H1 (cell line): ENCODE measurements at regions not wholly inside any gene's neighbourhood (a gene's known extent, or its start where the extent isn't known, plus 50 kb on each side); places are given as distances from the start of the nearest gene placed in this dataset.

Experiments
- CTCF ChIA-PET: fragments of 300-600 bp; sonication (Branson Sonifier 250); formaldehyde crosslinking; loops from one replicate; lab custom pipeline; 2021; ENCODE audit not compliant: partially characterized antibody; lab: Charles Lee
- POLR2A ChIA-PET: fragments of 300-600 bp; sonication (Branson Sonifier 250); formaldehyde crosslinking; loops from one replicate; lab custom pipeline; 2021; ENCODE audit warnings: inconsistent platforms; ENCODE audit not compliant: partially characterized antibody; lab: Charles Lee
- DNase-seq, 2 experiments: peaks; one replicate each; pipeline versions ENCODE4 v3.0.0 to v3.0.0-alpha.2; 2010 to 2022; ENCODE audit warnings: low spot score in 2 of 2, low read depth in 1 of 2, mixed read lengths in 1 of 2
- FAIRE-seq: peaks from 2 replicates; lab custom pipeline; 2011; peaks lifted over from hg19 to GRCh38; lab: Jason Lieb, UNC
- H2AFZ ChIP-seq: 2 replicates; pipeline ENCODE4 v1.8.1; 2012; ENCODE audit warnings: low read length, inconsistent platforms
- H2AK5ac ChIP-seq: 2 replicates; pipeline ENCODE4 v1.6.1; 2013; ENCODE audit warnings: low read depth, low read length
- H2BK120ac ChIP-seq: replicated peaks from 2 replicates; pipeline ENCODE3; 2013; ENCODE audit warnings: low read depth, low read length, inconsistent platforms
- H2BK12ac ChIP-seq: 2 replicates; pipeline ENCODE4 v1.6.1; 2013; ENCODE audit warnings: low read depth, low read length
- H2BK15ac ChIP-seq: 2 replicates; pipeline ENCODE4 v1.6.1; 2013; ENCODE audit warnings: low read length
- H2BK20ac ChIP-seq: 2 replicates; pipeline ENCODE4 v1.6.1; 2013; ENCODE audit warnings: low read length
- H2BK5ac ChIP-seq: 2 replicates; pipeline ENCODE4 v1.6.1; 2013; ENCODE audit warnings: low read depth, low read length
- H3K14ac ChIP-seq: 2 replicates; pipeline ENCODE4 v1.6.1; 2013; ENCODE audit warnings: inconsistent platforms; ENCODE audit not compliant: insufficient read length
- H3K18ac ChIP-seq: 2 replicates; pipeline ENCODE4 v1.6.1; 2013; ENCODE audit warnings: low read length; ENCODE audit errors: extremely low read depth
- H3K23ac ChIP-seq: 2 replicates; pipeline ENCODE4 v1.6.1; 2013; ENCODE audit warnings: inconsistent platforms; ENCODE audit not compliant: insufficient read length
- H3K23me2 ChIP-seq: 2 replicates; pipeline ENCODE4 v1.6.1; 2013; ENCODE audit warnings: low read depth, low read length
- H3K27ac ChIP-seq: 2 replicates; pipeline ENCODE4 v1.6.1; 2011; ENCODE audit warnings: low read depth, low read length, inconsistent platforms
- H3K27me3 ChIP-seq, 4 experiments: replicated peaks in 1 of 4; 1 replicate in 1 of 4; 2 replicates in 3 of 4; pipeline versions ENCODE4 v1.6.1 to v1.8.1; 2011 to 2013; ENCODE audit warnings: low read length in 3 of 4, mild to moderate bottlenecking in 3 of 4, inconsistent platforms in 2 of 4, mixed read lengths in 2 of 4, moderate library complexity in 1 of 4; ENCODE audit not compliant: control insufficient read depth in 3 of 4, insufficient read depth in 3 of 4; ENCODE audit errors: extremely low read depth in 1 of 4
- H3K36me3 ChIP-seq, 4 experiments: 2 replicates each; pipeline versions ENCODE4 v1.6.1 to v1.8.1; 2011 to 2013; ENCODE audit warnings: mild to moderate bottlenecking in 4 of 4, low read length in 3 of 4, moderate library complexity in 2 of 4, control low read depth in 1 of 4, inconsistent platforms in 1 of 4; ENCODE audit not compliant: insufficient read depth in 4 of 4, control insufficient read depth in 2 of 4
- H3K4ac ChIP-seq: replicated peaks from 2 replicates; pipeline ENCODE3; 2013; ENCODE audit warnings: low read length, low read depth, mixed read lengths, inconsistent platforms; ENCODE audit not compliant: insufficient read length
- H3K4me1 ChIP-seq, 4 experiments: replicated peaks in 1 of 4; 1 replicate in 1 of 4; 2 replicates in 3 of 4; pipeline versions ENCODE4 v1.6.1 to v1.8.1; 2011 to 2013; ENCODE audit warnings: low read length in 3 of 4, inconsistent platforms in 2 of 4, mixed read lengths in 1 of 4; ENCODE audit not compliant: insufficient read depth in 4 of 4, control insufficient read depth in 3 of 4
- H3K4me2 ChIP-seq, 2 experiments: 2 replicates each; pipeline versions ENCODE4 v1.6.1 to v1.8.1; 2011 to 2013; ENCODE audit warnings: low read depth in 2 of 2, low read length in 2 of 2, control low read depth in 1 of 2, inconsistent platforms in 1 of 2, mild to moderate bottlenecking in 1 of 2; ENCODE audit not compliant: insufficient read depth in 1 of 2
- H3K4me3 ChIP-seq, 4 experiments: fragments of 200-600, 300-600 bp in 1 of 4; sonication (generic), shearing (Covaris generic), sonication (Bioruptor Twin) in 1 of 4; 2 replicates each; pipeline versions ENCODE4 v1.5.1 to v1.8.1; 2011 to 2016; ENCODE audit warnings: low read length in 4 of 4, low read depth in 3 of 4, control low read depth in 2 of 4, inconsistent platforms in 2 of 4, mild to moderate bottlenecking in 2 of 4, mixed read lengths in 1 of 4, moderate library complexity in 1 of 4; ENCODE audit not compliant: insufficient read depth in 2 of 4; ENCODE audit errors: extremely low read depth in 1 of 4
- H3K56ac ChIP-seq: replicated peaks from 2 replicates; pipeline ENCODE3; 2013; ENCODE audit warnings: low read depth, mild to moderate bottlenecking, mixed read lengths, low read length, inconsistent platforms; ENCODE audit not compliant: insufficient read length
- H3K79me1 ChIP-seq: 2 replicates; pipeline ENCODE4 v1.6.1; 2013; ENCODE audit warnings: low read depth, low read length, control low read depth
- H3K79me2 ChIP-seq, 2 experiments: 2 replicates each; pipeline versions ENCODE4 v1.6.1 to v1.8.1; 2012 to 2013; ENCODE audit warnings: low read length in 2 of 2, mild to moderate bottlenecking in 2 of 2, inconsistent platforms in 1 of 2; ENCODE audit not compliant: insufficient read depth in 2 of 2, control insufficient read depth in 1 of 2
- H3K9ac ChIP-seq, 4 experiments: replicated peaks in 1 of 4; 1 replicate in 1 of 4; 2 replicates in 3 of 4; pipeline versions ENCODE4 v1.6.1 to v1.8.1; 2011 to 2013; ENCODE audit warnings: low read depth in 3 of 4, low read length in 3 of 4, control low read depth in 2 of 4, mild to moderate bottlenecking in 2 of 4, moderate library complexity in 2 of 4, inconsistent platforms in 1 of 4; ENCODE audit errors: extremely low read depth in 1 of 4
- H3K9me3 ChIP-seq, 2 experiments: 2 replicates each; pipeline versions ENCODE4 v1.6.1 to v1.8.1; 2012 to 2013; ENCODE audit warnings: mild to moderate bottlenecking in 2 of 2, moderate library complexity in 2 of 2, control low read depth in 1 of 2, inconsistent platforms in 1 of 2, low read depth in 1 of 2, low read length in 1 of 2, mixed read lengths in 1 of 2; ENCODE audit not compliant: insufficient read depth in 2 of 2
- H4K20me1 ChIP-seq, 2 experiments: replicated peaks in 1 of 2; 2 replicates each; pipeline versions ENCODE3 to v1.8.1; 2011 to 2013; ENCODE audit warnings: inconsistent platforms in 2 of 2, low read length in 2 of 2, mild to moderate bottlenecking in 1 of 2; ENCODE audit not compliant: insufficient read depth in 2 of 2, control insufficient read depth in 1 of 2
- H4K5ac ChIP-seq: 2 replicates; pipeline ENCODE4 v1.6.1; 2013; ENCODE audit warnings: low read length, low read depth, mixed read lengths, inconsistent platforms; ENCODE audit not compliant: insufficient read length
- H4K8ac ChIP-seq: 2 replicates; pipeline ENCODE4 v1.8.0; 2013; ENCODE audit warnings: mild to moderate bottlenecking, moderate library complexity, low read length, inconsistent platforms; ENCODE audit not compliant: insufficient read depth; ENCODE audit errors: extremely low read depth
- H4K91ac ChIP-seq: replicated peaks from 2 replicates; pipeline ENCODE3; 2013; ENCODE audit warnings: low read length, mixed read lengths, inconsistent platforms; ENCODE audit not compliant: insufficient read length
- BCL11A ChIP-seq, 2 experiments: IDR thresholded peaks; one replicate each; pipeline ENCODE4 v1.6.1; 2011; ENCODE audit warnings: low read depth in 2 of 2, low read length in 2 of 2, mild to moderate bottlenecking in 2 of 2
- EZH2 ChIP-seq: fragments of 200-600 bp; sonication (generic); IDR thresholded peaks from 2 replicates; pipeline ENCODE4 v1.7.1; 2012; ENCODE audit warnings: low read depth, mild to moderate bottlenecking, moderate library complexity, low read length, inconsistent platforms; ENCODE audit not compliant: severe bottlenecking
- FOSL1 ChIP-seq: IDR thresholded peaks from 2 replicates; pipeline ENCODE4 v1.6.1; 2011; ENCODE audit warnings: mild to moderate bottlenecking, low read depth, low read length, moderate library complexity; ENCODE audit not compliant: insufficient read depth
- KDM1A ChIP-seq: fragments of 200-600, 300-600 bp; sonication (generic); IDR thresholded peaks from 2 replicates; pipeline ENCODE4 v1.7.1; 2016; ENCODE audit warnings: mild to moderate bottlenecking, low read length, borderline replicate concordance
- MAFK ChIP-seq: IDR thresholded peaks from 2 replicates; pipeline ENCODE4 v1.6.1; 2012; ENCODE audit warnings: low read depth, mild to moderate bottlenecking, improper control_type of control experiment, low read length
- NRF1 ChIP-seq: IDR thresholded peaks from 2 replicates; pipeline ENCODE4 v1.6.1; 2011; ENCODE audit warnings: mild to moderate bottlenecking, low read depth, low read length, improper control_type of control experiment
- RNF2 ChIP-seq: fragments of 200-900, 300-1000 bp; sonication (generic); IDR thresholded peaks from 2 replicates; pipeline ENCODE4 v1.7.1; 2016; ENCODE audit warnings: borderline replicate concordance, low read depth, mild to moderate bottlenecking, antibody characterized with exemption, low read length; ENCODE audit not compliant: poor library complexity, severe bottlenecking; ENCODE audit errors: missing control alignments
- SP4 ChIP-seq: IDR thresholded peaks from 2 replicates; pipeline ENCODE4 v1.6.1; 2012; ENCODE audit warnings: low read length, inconsistent platforms
- TCF12 ChIP-seq: IDR thresholded peaks from 2 replicates; pipeline ENCODE4 v1.6.1; 2011; ENCODE audit warnings: low read depth, mild to moderate bottlenecking, low read length
- WGBS, 2 experiments: shearing (Covaris generic) in 1 of 2; methylation state at CpG; one replicate each; pipeline versions ENCODE4 v1.1.6 to v1.1.7; 2013 to 2015; ENCODE audit warnings: low lambda C conversion rate in 2 of 2, mixed read lengths in 2 of 2, inconsistent platforms in 1 of 2, low coverage in 1 of 2, missing lambda C conversion rate in 1 of 2; ENCODE audit not compliant: insufficient replicate concordance in 2 of 2, insufficient coverage in 1 of 2, insufficient read length in 1 of 2; ENCODE audit errors: extremely low coverage in 1 of 2, missing lambda C conversion rate in 1 of 2; 5-methylcytosine and 5-hydroxymethylcytosine counted together
- TF ChIP-seq, protein P1 (sequence below): IDR thresholded peaks from 2 replicates; pipeline ENCODE4 v1.6.1; 2012; ENCODE audit warnings: low read length, inconsistent platforms

DNA sequence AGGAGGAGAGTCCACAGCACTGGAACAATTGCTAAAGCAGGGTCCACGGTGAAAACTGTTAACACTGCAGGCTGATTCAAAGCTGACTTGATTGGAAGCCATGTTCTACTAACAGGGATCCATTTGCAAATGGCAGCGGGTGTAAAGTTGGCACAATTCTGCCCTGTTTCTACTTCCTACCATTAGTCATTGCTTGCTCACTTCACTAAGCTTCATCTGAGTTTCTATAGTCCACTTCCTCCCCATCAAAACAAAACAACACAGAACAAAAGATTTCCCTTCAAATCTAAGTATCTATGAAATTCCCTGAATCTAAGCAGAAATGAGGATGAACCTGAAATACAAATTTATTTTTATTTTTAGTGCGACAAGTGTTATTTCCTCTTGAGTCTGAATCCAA lies 187.4 kb upstream of the SOX11 start:
- Histone ChIP-seq H2BK120ac (no peak overlapping the region), H2AK5ac (no peak overlapping the region), H3K4me2 (no peak overlapping the region), H3K9ac (no peak overlapping the region), H3K27me3 (no peaks in the 10 kb centered on the region), H3K14ac (no peak overlapping the region), H2BK12ac (no peak overlapping the region), H2AFZ (no peak overlapping the region), H3K4ac (no peak overlapping the region), H3K18ac (no peak overlapping the region), H3K23me2 (peaks cover 6% of the 10 kb centered on the region; the same call in 1 of the 2 replicates), H3K36me3 (no peaks in the 10 kb centered on the region; a peak in 1 of 8 replicates), H3K9me3 (no peaks in the 10 kb centered on the region), H3K27ac (no peak overlapping the region), H4K20me1 (peaks cover 0 to 1% of the 10 kb centered on the region in 2 experiments), H3K79me2 (no peaks in the 10 kb centered on the region), H2BK20ac (no peak overlapping the region), H3K79me1 (no peaks in the 10 kb centered on the region), H3K56ac (no peak overlapping the region), H3K4me1 (peaks cover 0 to 11% (median 5%) of the 10 kb centered on the region in 4 experiments; a peak in 5 of 7 replicates), H2BK15ac (no peak overlapping the region), H4K5ac (no peak overlapping the region), H4K91ac (no peak overlapping the region), H3K23ac (no peak overlapping the region), H3K4me3 (no peak overlapping the region), H4K8ac (no peak overlapping the region), H2BK5ac (no peak overlapping the region)
- CTCF ChIA-PET = interaction anchor here (1.2 kb wide), 1 partner anchor 10 kb away, joined by 3 read pairs; no protein-coding TSS in a partner anchor
- WGBS, 2 experiments = 96% methylated on average over 3 of the region's 3 CpGs; no CpG with 5 or more reads in 1 of the 2 experiments
- DNase-seq (no peak), FAIRE-seq (no peak)
- POLR2A ChIA-PET = no interaction called here
- TF ChIP-seq MAFK = no peak
- TF ChIP-seq FOSL1 = no peak
- no peak for TF ChIP-seq NRF1
- TF ChIP-seq, protein P1, sequence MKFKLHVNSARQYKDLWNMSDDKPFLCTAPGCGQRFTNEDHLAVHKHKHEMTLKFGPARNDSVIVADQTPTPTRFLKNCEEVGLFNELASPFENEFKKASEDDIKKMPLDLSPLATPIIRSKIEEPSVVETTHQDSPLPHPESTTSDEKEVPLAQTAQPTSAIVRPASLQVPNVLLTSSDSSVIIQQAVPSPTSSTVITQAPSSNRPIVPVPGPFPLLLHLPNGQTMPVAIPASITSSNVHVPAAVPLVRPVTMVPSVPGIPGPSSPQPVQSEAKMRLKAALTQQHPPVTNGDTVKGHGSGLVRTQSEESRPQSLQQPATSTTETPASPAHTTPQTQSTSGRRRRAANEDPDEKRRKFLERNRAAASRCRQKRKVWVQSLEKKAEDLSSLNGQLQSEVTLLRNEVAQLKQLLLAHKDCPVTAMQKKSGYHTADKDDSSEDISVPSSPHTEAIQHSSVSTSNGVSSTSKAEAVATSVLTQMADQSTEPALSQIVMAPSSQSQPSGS = no peak
- TF ChIP-seq KDM1A = no peak
- TF ChIP-seq RNF2 = no peak
- TF ChIP-seq EZH2 = no peak
- no peak for TF ChIP-seq TCF12
- no peak for TF ChIP-seq SP4
- no peak for TF ChIP-seq BCL11A (IDR thresholded peaks at IDR 0.05; ENCODE audit: low read depth in 2 of 2, low read length in 2 of 2)
